GM12891 (cell line): ENCODE measurements at regions not wholly inside any gene's neighbourhood (a gene's known extent, or its start where the extent isn't known, plus 50 kb on each side); places are given as distances from the start of the nearest gene placed in this dataset.

Experiments
- POLR2A ChIP-seq: IDR thresholded peaks from 2 replicates; pipeline ENCODE4 v1.6.1; 2011; ENCODE audit warnings: low read depth, low read length, control low read depth
- POLR2AphosphoS5 ChIP-seq: IDR thresholded peaks from 2 replicates; pipeline ENCODE4 v1.6.1; 2011; ENCODE audit warnings: low read depth, low read length, control low read depth
- TAF1 ChIP-seq: IDR thresholded peaks from 2 replicates; pipeline ENCODE4 v1.6.1; 2011; ENCODE audit warnings: low read depth, low read length, control low read depth

GRCh38 chr3:6182476-6182875, 678.4 kb upstream of the GRM7 start:
- TF ChIP-seq POLR2AphosphoS5 (no peak), POLR2A (no peak), TAF1 (no peak)
